RWPE2 (cell line): ENCODE measurements at regions not wholly inside any gene's neighbourhood (a gene's known extent, or its start where the extent isn't known, plus 50 kb on each side); places are given as distances from the start of the nearest gene placed in this dataset.
"Not testable (repeated sequence)": the region's sequence is repeated elsewhere in the genome, so short reads cannot be mapped to it uniquely, and the experiment has no call there.

Experiments used
- ATAC-seq: fragments of 200-7000 bp; cut with Tn5 transposase; 3 replicates; pipeline ENCODE4 v1.9.1; 2021; ENCODE audit warnings: low read depth
- DNase-seq: peaks from one replicate; pipeline ENCODE4 v3.0.0-alpha.2; 2020; ENCODE audit warnings: low spot score
- H3K27ac ChIP-seq: fragments of 450-650 bp; 2 replicates; pipeline ENCODE4 v1.5.1; 2017; ENCODE audit warnings: mild to moderate bottlenecking; ENCODE audit not compliant: poor library complexity, severe bottlenecking
- H3K27me3 ChIP-seq: fragments of 250-450 bp; sonication (Bioruptor Pico); 2 replicates; pipeline ENCODE4 v1.5.1; 2021; ENCODE audit warnings: mild to moderate bottlenecking, moderate library complexity; ENCODE audit not compliant: insufficient read depth, poor library complexity, severe bottlenecking
- H3K36me3 ChIP-seq: fragments of 250-450 bp; sonication (Bioruptor Pico); 2 replicates; pipeline ENCODE4 v1.5.1; 2020; ENCODE audit warnings: low read depth, mild to moderate bottlenecking, moderate library complexity
- H3K4me1 ChIP-seq: fragments of 250-450 bp; sonication (Bioruptor Pico); 2 replicates; pipeline ENCODE4 v1.5.1; 2021; ENCODE audit warnings: mild to moderate bottlenecking, moderate library complexity; ENCODE audit not compliant: insufficient read depth, poor library complexity, severe bottlenecking
- H3K4me3 ChIP-seq: fragments of 250-450 bp; sonication (Bioruptor Pico); 2 replicates; pipeline ENCODE4 v1.5.1; 2021; ENCODE audit warnings: mild to moderate bottlenecking, moderate library complexity; ENCODE audit not compliant: severe bottlenecking
- H3K9me3 ChIP-seq: fragments of 250-450 bp; sonication (Bioruptor Pico); 2 replicates; pipeline ENCODE4 v1.5.1; 2021; ENCODE audit warnings: mild to moderate bottlenecking, moderate library complexity; ENCODE audit not compliant: severe bottlenecking

- peak; percentile 34 for DNase-seq
- not testable (repeated sequence) for H3K9me3 ChIP-seq, H3K36me3 ChIP-seq, H3K4me3 ChIP-seq, H3K27ac ChIP-seq, ATAC-seq, H3K4me1 ChIP-seq, H3K27me3 ChIP-seq
Observed at GRCh38 chr7:65558584-65558983, 184.9 kb downstream of the ZNF92 start.

- H3K27ac ChIP-seq, ATAC-seq, H3K4me1 ChIP-seq, H3K9me3 ChIP-seq, H3K27me3 ChIP-seq, H3K4me3 ChIP-seq, H3K36me3 ChIP-seq: not testable (repeated sequence)
- peak; percentile 19 for DNase-seq
Observed at GRCh38 chr7:65561786-65562372, 188.2 kb downstream of the ZNF92 start.

GRCh38 chr7:65562522-65562921, 188.9 kb downstream of the ZNF92 start:
- H3K9me3 ChIP-seq, H3K36me3 ChIP-seq, H3K27me3 ChIP-seq, H3K4me1 ChIP-seq, H3K4me3 ChIP-seq, H3K27ac ChIP-seq: not testable (repeated sequence)
- DNase-seq = peak; percentile 35
- ATAC-seq = peak; percentile 56

DNA sequence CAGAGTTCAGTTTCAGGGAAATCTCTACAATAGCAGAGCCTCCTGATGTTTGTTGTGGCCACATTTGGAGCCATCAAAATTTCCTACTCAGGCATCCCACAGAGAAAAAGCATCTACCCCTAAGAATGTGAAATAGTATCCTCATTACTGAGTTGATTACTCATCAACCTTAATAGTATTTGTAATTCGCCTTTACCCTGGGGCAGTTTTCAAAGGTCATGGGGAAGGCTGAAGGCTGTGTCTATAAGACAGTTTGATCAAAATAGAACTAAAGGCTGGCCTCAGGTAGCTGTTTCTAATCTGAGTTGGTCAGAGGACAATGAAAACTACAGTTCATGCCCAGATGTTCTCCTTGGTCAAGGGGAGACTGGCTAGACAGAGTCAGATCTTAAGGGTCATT, 189.7 kb downstream of the ZNF92 start:
- H3K27me3 ChIP-seq, H3K4me3 ChIP-seq, H3K9me3 ChIP-seq, H3K27ac ChIP-seq, H3K4me1 ChIP-seq, H3K36me3 ChIP-seq, DNase-seq: not testable (repeated sequence)
- peak; percentile 60; the same call in 1 of the 3 replicates for ATAC-seq

DNA sequence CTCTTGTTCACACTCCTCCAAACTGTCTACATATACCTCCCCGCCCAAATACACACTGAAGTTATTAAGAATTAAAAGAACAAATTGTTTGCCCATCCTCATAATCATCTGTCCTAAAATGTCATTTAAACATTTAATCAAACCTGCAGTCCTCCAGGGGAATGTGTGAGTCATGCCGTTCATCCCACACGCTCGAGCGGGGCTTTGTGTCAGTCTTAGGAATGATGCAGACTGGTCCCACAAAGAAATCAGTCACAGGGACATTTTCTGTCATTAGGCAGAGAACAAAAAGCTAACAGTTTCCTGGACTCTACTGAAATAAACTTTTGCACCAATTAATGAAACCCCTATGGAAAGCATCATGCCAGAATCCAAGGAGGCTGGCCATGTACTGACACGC, 194.6 kb downstream of the ZNF92 start:
- not testable (repeated sequence) for H3K36me3 ChIP-seq, H3K9me3 ChIP-seq, H3K27me3 ChIP-seq, H3K4me1 ChIP-seq, H3K27ac ChIP-seq, H3K4me3 ChIP-seq, DNase-seq
- 0 out of 3 replicates have a peak, but pooled peaks have one; percentile 23 for ATAC-seq

GRCh38 chr7:65570990-65571389, 197.3 kb downstream of the ZNF92 start:
- not testable (repeated sequence) for H3K9me3 ChIP-seq, H3K4me1 ChIP-seq, H3K36me3 ChIP-seq, DNase-seq, H3K4me3 ChIP-seq, ATAC-seq, H3K27ac ChIP-seq, H3K27me3 ChIP-seq

DNA sequence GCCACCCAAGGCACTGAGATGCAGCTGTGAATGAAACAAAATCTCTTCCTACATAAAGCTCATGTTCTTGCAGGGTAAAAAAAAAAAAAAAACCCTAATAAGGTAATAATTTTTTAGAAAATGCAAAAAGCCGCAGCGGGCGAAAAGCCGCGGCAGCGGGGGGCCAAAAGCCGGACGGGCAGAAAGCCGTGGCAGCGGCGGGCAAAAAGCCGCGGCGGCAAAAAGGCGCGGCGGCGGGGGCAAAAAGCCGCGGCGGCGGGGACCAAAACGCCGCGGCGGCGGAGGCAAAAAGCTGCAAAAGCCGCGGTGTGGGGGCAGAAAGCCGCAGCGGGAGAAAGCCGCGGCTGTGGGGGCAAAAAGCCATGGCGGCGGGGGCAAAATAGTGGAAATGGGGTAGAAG, 198.9 kb downstream of the ZNF92 start:
- not testable (repeated sequence) for H3K27ac ChIP-seq, H3K4me1 ChIP-seq, H3K9me3 ChIP-seq, ATAC-seq, H3K36me3 ChIP-seq, DNase-seq, H3K27me3 ChIP-seq, H3K4me3 ChIP-seq

DNA sequence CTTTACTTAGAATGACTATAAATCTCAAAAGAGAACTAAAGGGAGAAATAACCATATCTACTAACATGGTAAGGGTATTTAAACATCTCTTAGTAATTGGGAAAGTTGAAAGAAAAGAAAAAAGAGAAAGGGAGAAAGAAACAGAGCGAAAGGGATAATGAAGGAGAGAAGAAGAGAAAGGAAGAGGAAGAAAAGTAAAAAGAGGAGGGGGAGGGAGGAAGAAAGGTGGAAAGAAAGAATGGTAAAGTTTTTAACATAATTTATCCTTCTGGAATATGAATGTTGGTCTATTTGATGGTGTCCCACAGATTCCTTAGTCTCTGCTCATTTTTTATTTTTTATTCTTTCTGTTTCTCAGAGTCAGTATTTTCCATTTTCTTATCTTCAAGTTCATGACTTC, 202.7 kb downstream of the ZNF92 start:
- not testable (repeated sequence) for DNase-seq, H3K4me3 ChIP-seq, H3K27me3 ChIP-seq, ATAC-seq, H3K4me1 ChIP-seq, H3K36me3 ChIP-seq, H3K9me3 ChIP-seq, H3K27ac ChIP-seq

GRCh38 chr7:65582518-65583119, 209.0 kb downstream of the ZNF92 start:
- ATAC-seq, H3K27ac ChIP-seq, H3K9me3 ChIP-seq, H3K4me1 ChIP-seq, H3K27me3 ChIP-seq, H3K36me3 ChIP-seq, H3K4me3 ChIP-seq, DNase-seq: not testable (repeated sequence)

DNA sequence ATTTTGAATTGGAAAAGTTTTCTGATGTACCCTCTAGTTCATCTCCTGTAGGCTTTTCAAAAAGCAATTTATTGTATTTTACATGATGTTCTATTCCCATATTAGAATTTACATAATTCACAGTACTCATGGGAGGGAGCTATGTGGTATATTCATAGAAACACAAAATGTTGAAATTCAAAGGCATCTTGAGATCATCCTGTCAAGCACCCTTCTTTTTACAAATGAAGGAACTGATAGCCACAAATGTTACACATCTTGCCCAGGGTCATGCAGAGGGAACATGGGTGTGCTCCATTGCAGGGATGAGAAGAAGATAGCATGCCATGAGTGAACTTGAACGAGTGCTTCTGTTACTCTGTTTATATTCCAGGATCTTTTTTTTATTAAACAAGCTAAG, 228.8 kb downstream of the ZNF92 start:
- ATAC-seq, DNase-seq, H3K27me3 ChIP-seq, H3K9me3 ChIP-seq, H3K36me3 ChIP-seq, H3K4me3 ChIP-seq, H3K27ac ChIP-seq, H3K4me1 ChIP-seq: not testable (repeated sequence)
